ENCODE measurements at regions not wholly inside any gene's neighbourhood (a gene's known extent, or its start where the extent isn't known, plus 50 kb on each side); places are given as distances from the start of the nearest gene placed in this dataset.

DNA sequence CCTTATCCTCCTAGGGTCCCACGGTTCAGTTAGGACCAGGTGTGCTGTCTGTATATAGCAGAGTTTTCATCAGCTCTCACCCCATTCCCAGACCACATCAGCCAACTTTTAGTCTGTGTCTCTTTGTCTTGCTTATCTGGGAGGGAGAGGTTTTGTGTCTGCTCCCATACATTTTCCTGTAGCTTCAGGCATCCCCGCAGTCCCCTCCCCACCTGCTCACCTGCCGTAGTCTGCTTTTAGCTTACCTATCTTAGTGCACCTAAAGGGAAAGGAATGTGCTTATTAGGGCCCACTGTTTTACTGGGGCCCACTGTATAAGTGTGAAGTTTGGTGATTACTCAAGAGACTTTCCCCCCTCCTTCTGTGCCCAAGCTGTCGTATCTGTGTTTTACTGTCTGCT, 225.1 kb downstream of the PLA2G4A start:
- Histone ChIP-seq H4K20me1 (ENCODE audit: insufficient read depth, low read length) (no peaks in the 10 kb centered on the region), H3K4me2 (ENCODE audit: low read length) (no peak overlapping the region), H3K36me3 (replicated peaks; ENCODE audit: low read depth, low read length) (no peaks in the 10 kb centered on the region), H3K27me3 (ENCODE audit: low read depth, low read length) (no peaks in the 10 kb centered on the region), H3K9me3 (ENCODE audit: insufficient read depth, low read length) (no peaks in the 10 kb centered on the region), H3K4me1 (ENCODE audit: low read length) (no peaks in the 10 kb centered on the region; the same call in 1 of the 2 replicates), H3K4me3 (ENCODE audit: low read length) (no peak overlapping the region), H3K27ac (ENCODE audit: low read length) (no peak overlapping the region), H2AFZ (ENCODE audit: low read depth, low read length) (no peak overlapping the region), H3K79me2 (ENCODE audit: low read length) (no peaks in the 10 kb centered on the region), H3K9ac (ENCODE audit: low read length) (no peak overlapping the region)
- TF ChIP-seq, protein P1, sequence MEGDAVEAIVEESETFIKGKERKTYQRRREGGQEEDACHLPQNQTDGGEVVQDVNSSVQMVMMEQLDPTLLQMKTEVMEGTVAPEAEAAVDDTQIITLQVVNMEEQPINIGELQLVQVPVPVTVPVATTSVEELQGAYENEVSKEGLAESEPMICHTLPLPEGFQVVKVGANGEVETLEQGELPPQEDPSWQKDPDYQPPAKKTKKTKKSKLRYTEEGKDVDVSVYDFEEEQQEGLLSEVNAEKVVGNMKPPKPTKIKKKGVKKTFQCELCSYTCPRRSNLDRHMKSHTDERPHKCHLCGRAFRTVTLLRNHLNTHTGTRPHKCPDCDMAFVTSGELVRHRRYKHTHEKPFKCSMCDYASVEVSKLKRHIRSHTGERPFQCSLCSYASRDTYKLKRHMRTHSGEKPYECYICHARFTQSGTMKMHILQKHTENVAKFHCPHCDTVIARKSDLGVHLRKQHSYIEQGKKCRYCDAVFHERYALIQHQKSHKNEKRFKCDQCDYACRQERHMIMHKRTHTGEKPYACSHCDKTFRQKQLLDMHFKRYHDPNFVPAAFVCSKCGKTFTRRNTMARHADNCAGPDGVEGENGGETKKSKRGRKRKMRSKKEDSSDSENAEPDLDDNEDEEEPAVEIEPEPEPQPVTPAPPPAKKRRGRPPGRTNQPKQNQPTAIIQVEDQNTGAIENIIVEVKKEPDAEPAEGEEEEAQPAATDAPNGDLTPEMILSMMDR (IDR thresholded peaks at IDR 0.05; ENCODE audit: low read depth, low read length) = no peak
- no peak for TF ChIP-seq EZH2phosphoT487 (IDR thresholded peaks at IDR 0.05; ENCODE audit: low read depth)

DNA sequence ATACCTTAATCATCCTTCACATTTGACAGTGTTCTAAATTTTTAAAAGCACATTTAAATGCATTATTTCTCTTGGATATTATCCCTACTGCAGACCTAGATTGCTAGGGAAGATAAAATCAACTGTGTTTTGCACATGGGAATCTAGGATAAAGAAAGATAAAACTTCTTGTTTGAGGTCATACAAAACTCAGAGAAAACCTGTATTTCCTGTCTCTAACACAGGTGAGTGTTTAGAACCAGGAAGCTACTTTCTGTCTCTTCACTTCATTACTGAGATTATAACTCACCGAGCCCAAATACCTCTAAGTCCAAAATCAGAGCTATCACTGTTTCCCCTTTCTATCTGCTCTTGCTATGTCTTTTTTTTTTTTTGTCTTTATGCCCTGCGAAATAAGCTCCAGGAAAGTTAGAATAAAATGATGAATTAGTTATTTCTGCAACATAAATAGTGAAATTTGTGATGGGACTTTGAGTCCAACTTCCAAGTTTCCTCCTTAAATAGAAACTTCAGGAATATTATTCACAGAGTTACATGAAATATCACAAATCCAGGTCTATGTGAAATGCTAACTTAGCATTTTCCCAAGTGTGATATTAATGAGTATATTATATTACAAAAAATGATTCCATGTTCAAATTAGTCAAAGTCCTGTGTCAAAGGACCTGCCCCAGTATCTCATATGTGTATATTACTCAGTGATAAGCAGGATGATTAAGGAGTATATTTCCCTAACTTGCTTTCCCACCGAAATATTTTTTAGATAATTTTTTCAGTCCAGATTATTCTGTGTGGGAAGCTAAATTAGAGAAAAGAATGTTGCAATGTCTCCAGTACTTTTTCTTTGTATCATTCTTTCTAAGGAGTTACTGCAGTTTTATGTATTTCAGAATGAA, 226.4 kb downstream of the PLA2G4A start:
- H4K20me1 ChIP-seq (ENCODE audit: insufficient read depth, low read length) = no peaks in the 10 kb centered on the region
- no peaks in the 10 kb centered on the region for H3K79me2 ChIP-seq (ENCODE audit: low read length)
- no peaks in the 10 kb centered on the region for H3K36me3 ChIP-seq (replicated peaks; ENCODE audit: low read depth, low read length)
- H3K27ac ChIP-seq (ENCODE audit: low read length) = no peak overlapping the region
- no peak overlapping the region for H3K9ac ChIP-seq (ENCODE audit: low read length)
- TF ChIP-seq, protein P1 (IDR thresholded peaks at IDR 0.05; ENCODE audit: low read depth, low read length) = no peak
- TF ChIP-seq EZH2phosphoT487 (IDR thresholded peaks at IDR 0.05; ENCODE audit: low read depth) = no peak
- no peak overlapping the region for H3K4me2 ChIP-seq (ENCODE audit: low read length)
- no peak overlapping the region for H2AFZ ChIP-seq (ENCODE audit: low read depth, low read length)
- H3K27me3 ChIP-seq (ENCODE audit: low read depth, low read length) = no peaks in the 10 kb centered on the region
- no peaks in the 10 kb centered on the region; the same call in 1 of the 2 replicates for H3K4me1 ChIP-seq (ENCODE audit: low read length)
- no peak overlapping the region for H3K4me3 ChIP-seq (ENCODE audit: low read length)
- H3K9me3 ChIP-seq (ENCODE audit: insufficient read depth, low read length) = no peaks in the 10 kb centered on the region

DNA sequence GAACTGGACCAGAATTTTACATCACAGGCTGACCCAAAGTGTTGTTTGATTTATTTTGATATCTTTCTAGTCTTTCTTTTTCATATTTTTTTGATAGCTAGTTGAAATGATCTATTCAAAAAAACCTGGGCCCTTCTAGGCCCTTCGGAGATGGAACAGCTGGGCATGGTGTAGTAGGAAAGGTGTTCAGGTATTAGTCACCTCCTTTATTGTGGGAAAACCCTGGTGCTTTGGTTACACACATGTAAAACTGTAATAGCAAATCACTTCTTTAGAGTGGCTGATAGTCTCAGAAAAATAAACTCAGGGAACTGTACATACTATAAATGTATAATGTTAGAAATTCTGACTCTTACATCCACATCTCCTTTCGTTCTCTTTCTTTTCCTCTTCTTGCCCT, 234.5 kb downstream of the PLA2G4A start:
- no peak overlapping the region for H3K27ac ChIP-seq (ENCODE audit: low read length)

DNA sequence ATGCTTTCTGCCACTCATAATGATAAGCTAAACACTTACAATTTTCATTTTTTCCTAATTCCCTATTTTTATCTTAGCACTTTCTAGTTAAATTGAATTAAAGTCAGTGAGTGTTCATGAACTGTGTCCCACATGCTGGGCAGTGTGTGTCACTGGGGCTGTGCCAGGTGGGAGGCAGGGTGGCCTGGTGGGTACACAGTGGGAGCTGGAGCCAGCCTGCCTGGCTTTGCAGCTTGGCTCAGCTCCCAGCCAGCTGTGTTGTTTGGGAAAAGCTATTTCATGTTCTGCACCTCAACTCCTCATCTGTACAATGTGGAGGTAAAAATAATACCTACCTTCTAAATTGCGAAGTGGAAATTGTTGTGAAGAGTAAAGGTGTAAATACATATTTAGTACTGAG, 238.4 kb downstream of the PLA2G4A start:
- H4K20me1 ChIP-seq (ENCODE audit: insufficient read depth, low read length) = no peaks in the 10 kb centered on the region
- no peak overlapping the region for H3K9ac ChIP-seq (ENCODE audit: low read length)
- no peak overlapping the region for H2AFZ ChIP-seq (ENCODE audit: low read depth, low read length)
- H3K79me2 ChIP-seq (ENCODE audit: low read length) = no peaks in the 10 kb centered on the region
- H3K9me3 ChIP-seq (ENCODE audit: insufficient read depth, low read length) = no peaks in the 10 kb centered on the region
- H3K27me3 ChIP-seq (ENCODE audit: low read depth, low read length) = 0 out of 2 replicates have a peak, but pooled peaks cover 8% of the 10 kb centered on the region
- no peak overlapping the region for H3K27ac ChIP-seq (ENCODE audit: low read length)
- H3K36me3 ChIP-seq (replicated peaks; ENCODE audit: low read depth, low read length) = no peaks in the 10 kb centered on the region
- H3K4me2 ChIP-seq (ENCODE audit: low read length) = no peak overlapping the region
- H3K4me3 ChIP-seq (ENCODE audit: low read length) = no peak overlapping the region
- no peak for TF ChIP-seq EZH2phosphoT487 (IDR thresholded peaks at IDR 0.05; ENCODE audit: low read depth)
- TF ChIP-seq, protein P1 (IDR thresholded peaks at IDR 0.05; ENCODE audit: low read depth, low read length) = no peak
- peaks cover 4% of the 10 kb centered on the region; the same call in 1 of the 2 replicates for H3K4me1 ChIP-seq (ENCODE audit: low read length)

More for the DNA sequence above, 234.5 kb downstream of the PLA2G4A start:
- H3K4me2 ChIP-seq (ENCODE audit: low read length) = no peak overlapping the region
- H3K27me3 ChIP-seq (ENCODE audit: low read depth, low read length) = no peaks in the 10 kb centered on the region
- H4K20me1 ChIP-seq (ENCODE audit: insufficient read depth, low read length) = no peaks in the 10 kb centered on the region
- no peak overlapping the region for H2AFZ ChIP-seq (ENCODE audit: low read depth, low read length)
- H3K9me3 ChIP-seq (ENCODE audit: insufficient read depth, low read length) = no peaks in the 10 kb centered on the region
- no peaks in the 10 kb centered on the region for H3K4me1 ChIP-seq (ENCODE audit: low read length)
- H3K36me3 ChIP-seq (replicated peaks; ENCODE audit: low read depth, low read length) = no peaks in the 10 kb centered on the region
- H3K9ac ChIP-seq (ENCODE audit: low read length) = no peak overlapping the region
- H3K79me2 ChIP-seq (ENCODE audit: low read length) = no peaks in the 10 kb centered on the region
- TF ChIP-seq, protein P1 (IDR thresholded peaks at IDR 0.05; ENCODE audit: low read depth, low read length) = no peak
- TF ChIP-seq EZH2phosphoT487 (IDR thresholded peaks at IDR 0.05; ENCODE audit: low read depth) = no peak
- H3K4me3 ChIP-seq (ENCODE audit: low read length) = no peak overlapping the region

Measured in OCI-LY3 (cell line).